Ascending aorta (tissue), 2 donors: ENCODE measurements at regions not wholly inside any gene's neighbourhood (a gene's known extent, or its start where the extent isn't known, plus 50 kb on each side); places are given as distances from the start of the nearest gene placed in this dataset.

Experiments
- DNase-seq, 2 donors: peaks; one replicate each; pipeline ENCODE4 v3.0.0-alpha.2; 2019; ENCODE audit warnings: low spot score in 2 of 2
- H3K27ac ChIP-seq, 2 donors: fragments of 200-600 bp; sonication (generic); one replicate each; pipeline ENCODE4 v1.5.1; 2016 to 2017; ENCODE audit warnings: mild to moderate bottlenecking in 1 of 2
- H3K27me3 ChIP-seq: fragments of 200-600 bp; sonication (generic); one replicate; pipeline ENCODE4 v1.5.1; 2017
- H3K36me3 ChIP-seq, 2 donors: fragments of 200-600 bp; sonication (generic); one replicate each; pipeline ENCODE4 v1.5.1; 2016
- H3K4me1 ChIP-seq, 2 donors: fragments of 200-600 bp; sonication (generic); one replicate each; pipeline ENCODE4 v1.5.1; 2016 to 2017; ENCODE audit warnings: mild to moderate bottlenecking in 1 of 2
- H3K4me3 ChIP-seq, 2 donors: fragments of 200-600 bp; sonication (generic); one replicate each; pipeline ENCODE4 v1.5.1; 2016 to 2017; ENCODE audit warnings: mild to moderate bottlenecking in 1 of 2
- H3K9me3 ChIP-seq, 2 donors: fragments of 200-600 bp; sonication (generic); one replicate each; pipeline ENCODE4 v1.5.1; 2016
- intact Hi-C: fragments of 100-400 bp; cut with DNase I; formaldehyde crosslinking; loops from one replicate; pipeline ENCODE4 v1.15.1; 2023
- TF ChIP-seq, protein P1 (sequence below), 3 experiments: fragments of 200-600 bp in 2 of 3; fragments of 450-650 bp in 1 of 3; sonication (generic) in 2 of 3; IDR thresholded peaks; one replicate each; pipeline ENCODE4 v1.5.1; 2016 to 2019; ENCODE audit warnings: antibody characterized with exemption in 3 of 3, mild to moderate bottlenecking in 1 of 3, moderate library complexity in 1 of 3

DNA sequence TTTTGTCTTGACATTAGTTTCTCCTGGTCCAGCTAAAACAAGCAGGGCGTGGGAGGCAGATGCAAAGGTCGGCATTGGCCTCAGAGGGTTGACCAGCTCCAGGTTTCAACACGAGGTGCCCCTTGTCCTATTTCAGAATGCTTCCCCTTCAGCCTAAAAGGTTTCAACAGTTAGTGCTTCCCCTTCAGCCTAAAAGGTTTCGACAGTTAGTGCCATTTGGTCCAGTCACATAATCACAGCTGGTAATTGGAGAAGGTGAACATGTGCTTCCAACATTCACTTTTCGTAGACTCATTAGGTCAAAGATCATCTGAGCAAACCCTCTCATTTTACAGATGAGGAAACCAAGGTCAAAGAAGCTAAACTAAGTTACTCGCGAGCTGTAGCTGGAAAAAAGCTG is 270.3 kb upstream of the MAP3K1 start:
- DNase-seq: no peak
- TF ChIP-seq, protein P1, sequence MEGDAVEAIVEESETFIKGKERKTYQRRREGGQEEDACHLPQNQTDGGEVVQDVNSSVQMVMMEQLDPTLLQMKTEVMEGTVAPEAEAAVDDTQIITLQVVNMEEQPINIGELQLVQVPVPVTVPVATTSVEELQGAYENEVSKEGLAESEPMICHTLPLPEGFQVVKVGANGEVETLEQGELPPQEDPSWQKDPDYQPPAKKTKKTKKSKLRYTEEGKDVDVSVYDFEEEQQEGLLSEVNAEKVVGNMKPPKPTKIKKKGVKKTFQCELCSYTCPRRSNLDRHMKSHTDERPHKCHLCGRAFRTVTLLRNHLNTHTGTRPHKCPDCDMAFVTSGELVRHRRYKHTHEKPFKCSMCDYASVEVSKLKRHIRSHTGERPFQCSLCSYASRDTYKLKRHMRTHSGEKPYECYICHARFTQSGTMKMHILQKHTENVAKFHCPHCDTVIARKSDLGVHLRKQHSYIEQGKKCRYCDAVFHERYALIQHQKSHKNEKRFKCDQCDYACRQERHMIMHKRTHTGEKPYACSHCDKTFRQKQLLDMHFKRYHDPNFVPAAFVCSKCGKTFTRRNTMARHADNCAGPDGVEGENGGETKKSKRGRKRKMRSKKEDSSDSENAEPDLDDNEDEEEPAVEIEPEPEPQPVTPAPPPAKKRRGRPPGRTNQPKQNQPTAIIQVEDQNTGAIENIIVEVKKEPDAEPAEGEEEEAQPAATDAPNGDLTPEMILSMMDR (IDR thresholded peaks at IDR 0.05): no peak

GRCh38 chr5:56543441-56544388 is 271.6 kb upstream of the MAP3K1 start:
- TF ChIP-seq, protein P1 (IDR thresholded peaks at IDR 0.05): no peak
- no peak overlapping the region for H3K4me3 ChIP-seq
- no peaks in the 10 kb centered on the region for H3K4me1 ChIP-seq
- no peak overlapping the region for H3K27ac ChIP-seq
- no peaks in the 10 kb centered on the region for H3K36me3 ChIP-seq
- no peaks in the 10 kb centered on the region for H3K9me3 ChIP-seq
- intact Hi-C loops: no loop called here
- H3K27me3 ChIP-seq: no peaks in the 10 kb centered on the region
- DNase-seq: no peak

More for the DNA sequence above, 270.3 kb upstream of the MAP3K1 start:
- intact Hi-C loops: no loop called here
- no peaks in the 10 kb centered on the region for H3K9me3 ChIP-seq
- H3K4me1 ChIP-seq: no peaks in the 10 kb centered on the region
- no peak overlapping the region for H3K4me3 ChIP-seq
- H3K27me3 ChIP-seq: no peaks in the 10 kb centered on the region
- H3K36me3 ChIP-seq: no peaks in the 10 kb centered on the region
- H3K27ac ChIP-seq: no peak overlapping the region

GRCh38 chr5:56540266-56540665 is 275.1 kb upstream of the MAP3K1 start:
- no peak overlapping the region for H3K27ac ChIP-seq
- intact Hi-C loops: no loop called here
- no peak overlapping the region for H3K4me3 ChIP-seq
- DNase-seq: no peak
- no peaks in the 10 kb centered on the region for H3K4me1 ChIP-seq
- TF ChIP-seq, protein P1 (IDR thresholded peaks at IDR 0.05): no peak
- H3K9me3 ChIP-seq: no peaks in the 10 kb centered on the region
- H3K27me3 ChIP-seq: no peaks in the 10 kb centered on the region
- H3K36me3 ChIP-seq: no peaks in the 10 kb centered on the region

- DNase-seq: no peak
- Histone ChIP-seq H3K36me3 (no peaks in the 10 kb centered on the region), H3K4me3 (no peak overlapping the region), H3K4me1 (no peaks in the 10 kb centered on the region), H3K27me3 (no peaks in the 10 kb centered on the region), H3K27ac (no peak overlapping the region), H3K9me3 (no peaks in the 10 kb centered on the region)
- TF ChIP-seq, protein P1 (IDR thresholded peaks at IDR 0.05): no peak
- intact Hi-C loops: no loop called here
Measured at GRCh38 chr5:56538580-56538979, 276.8 kb upstream of the MAP3K1 start.

- intact Hi-C loops: no loop called here
- Histone ChIP-seq H3K36me3 (no peaks in the 10 kb centered on the region), H3K27me3 (no peaks in the 10 kb centered on the region), H3K9me3 (no peaks in the 10 kb centered on the region), H3K4me3 (no peak overlapping the region), H3K4me1 (no peaks in the 10 kb centered on the region), H3K27ac (no peak overlapping the region)
- TF ChIP-seq, protein P1 (IDR thresholded peaks at IDR 0.05): no peak
- no peak for DNase-seq
Measured at GRCh38 chr5:56535347-56535746, 280.0 kb upstream of the MAP3K1 start.
